ENCODE measurements at regions not wholly inside any gene's neighbourhood (a gene's known extent, or its start where the extent isn't known, plus 50 kb on each side); places are given as distances from the start of the nearest gene placed in this dataset.
"Not testable (repeated sequence)": the region's sequence is repeated elsewhere in the genome, so short reads cannot be mapped to it uniquely, and the experiment has no call there.

DNA sequence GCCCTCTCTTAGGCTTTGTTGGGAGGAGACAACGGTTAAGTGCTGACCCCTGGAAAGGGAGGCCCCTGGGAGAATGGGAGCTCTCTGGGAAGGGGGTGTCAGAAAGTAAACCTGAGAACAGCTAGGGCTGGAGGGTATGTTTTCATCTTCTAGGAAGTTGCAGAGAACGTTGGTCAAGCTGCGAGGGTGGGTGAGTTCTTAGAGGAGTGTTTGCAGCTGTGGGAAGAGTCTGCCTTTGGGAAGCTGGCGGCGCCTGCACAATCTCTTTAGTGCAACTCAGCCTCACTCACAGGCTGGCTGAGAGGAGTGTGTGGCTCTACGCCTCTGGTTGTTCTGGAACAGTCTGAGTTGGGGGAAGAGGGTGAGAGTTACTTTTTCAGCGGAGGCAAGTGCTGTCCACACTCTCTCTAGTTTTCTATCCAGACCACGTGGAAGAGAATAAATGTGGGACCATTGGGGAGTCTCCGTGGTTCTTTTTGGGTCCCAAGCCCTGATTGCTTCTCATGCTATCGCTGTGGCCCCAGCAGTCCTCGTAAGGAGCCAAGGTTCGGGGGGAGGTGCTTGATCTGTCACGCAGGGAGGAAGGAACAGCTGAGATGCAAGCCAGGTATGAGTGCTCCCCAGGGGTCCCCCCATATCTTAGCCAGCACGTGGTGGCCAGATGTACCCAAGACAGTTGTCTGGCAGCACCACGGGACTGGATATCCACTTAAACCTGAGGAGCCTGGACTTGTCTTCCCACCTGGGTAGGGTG lies 237.2 kb downstream of the BUB3 start:
- Histone ChIP-seq H3K36me3 (ENCODE audit: control insufficient read depth, insufficient read depth, low read length) (no peaks in the 10 kb centered on the region), H3K27ac (ENCODE audit: low read depth, low read length, severe bottlenecking) (no peak overlapping the region), H3K4me3 (ENCODE audit: extremely low read depth, insufficient read depth, low read length, poor library complexity, severe bottlenecking) (no peak overlapping the region), H3K9me3 (ENCODE audit: control insufficient read depth, low read length) (peaks cover 10% of the 10 kb centered on the region), H3K4me1 (ENCODE audit: control insufficient read depth, insufficient read depth, low read length, poor library complexity, severe bottlenecking) (no peaks in the 10 kb centered on the region)
- WGBS, 2 experiments (ENCODE audit: insufficient coverage in 2 of 2) = 83 to 88% methylated on average over 12 to 13 of the region's 15 CpGs

GRCh38 chr10:123392182-123392963 lies 238.2 kb downstream of the BUB3 start:
- 82 to 93% methylated on average over 6 of the region's 6 CpGs for WGBS, 2 experiments (ENCODE audit: insufficient coverage in 2 of 2)
- Histone ChIP-seq H3K27ac (ENCODE audit: low read depth, low read length, severe bottlenecking) (no peak overlapping the region), H3K9me3 (ENCODE audit: control insufficient read depth, low read length) (peaks cover 10% of the 10 kb centered on the region), H3K4me1 (ENCODE audit: control insufficient read depth, insufficient read depth, low read length, poor library complexity, severe bottlenecking) (no peaks in the 10 kb centered on the region), H3K36me3 (ENCODE audit: control insufficient read depth, insufficient read depth, low read length) (no peaks in the 10 kb centered on the region), H3K4me3 (ENCODE audit: extremely low read depth, insufficient read depth, low read length, poor library complexity, severe bottlenecking) (no peak overlapping the region)

DNA sequence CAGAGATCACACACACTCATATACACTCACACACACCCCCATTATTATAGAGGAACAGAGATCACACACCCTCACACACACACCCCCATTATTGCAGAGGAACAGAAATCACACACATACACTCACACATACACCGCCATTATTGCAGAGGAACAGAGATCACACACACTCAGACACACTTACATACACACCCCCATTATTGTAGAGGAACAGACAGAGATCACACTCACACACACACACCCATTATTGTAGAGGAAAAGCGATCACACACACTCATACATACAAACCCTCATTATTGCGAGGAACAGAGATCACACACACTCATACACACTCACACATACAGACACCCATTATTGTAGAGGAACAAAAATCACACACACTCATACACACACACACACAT lies 239.0 kb downstream of the BUB3 start:
- H3K27ac ChIP-seq (ENCODE audit: low read depth, low read length, severe bottlenecking) = no peak overlapping the region
- no peaks in the 10 kb centered on the region for H3K36me3 ChIP-seq (ENCODE audit: control insufficient read depth, insufficient read depth, low read length)
- H3K4me1 ChIP-seq (ENCODE audit: control insufficient read depth, insufficient read depth, low read length, poor library complexity, severe bottlenecking) = no peaks in the 10 kb centered on the region
- 83 to 96% methylated on average over 3 of the region's 3 CpGs for WGBS, 2 experiments (ENCODE audit: insufficient coverage in 2 of 2)
- no peak overlapping the region for H3K4me3 ChIP-seq (ENCODE audit: extremely low read depth, insufficient read depth, low read length, poor library complexity, severe bottlenecking)
- H3K9me3 ChIP-seq (ENCODE audit: control insufficient read depth, low read length) = peaks cover 9% of the 10 kb centered on the region

DNA sequence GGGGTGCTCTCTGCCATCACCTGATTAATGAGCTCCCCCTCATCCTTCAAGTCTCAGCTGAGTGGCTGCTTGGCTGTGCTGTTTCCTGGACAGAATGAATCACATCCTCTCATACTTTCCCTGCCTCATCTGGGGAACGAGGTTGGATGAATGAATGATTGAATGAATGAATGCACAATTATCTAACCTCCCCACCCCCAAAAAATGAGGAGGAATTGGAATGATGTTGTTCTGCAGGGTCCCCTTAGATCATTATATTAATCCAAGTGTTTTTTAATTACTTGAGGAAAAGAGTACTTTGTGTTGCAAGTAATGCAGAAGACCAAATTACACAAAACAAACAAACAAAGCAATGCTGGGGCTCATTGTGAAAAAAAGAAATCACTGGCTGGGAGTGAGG lies 240.2 kb downstream of the BUB3 start:
- Histone ChIP-seq H3K9me3 (ENCODE audit: control insufficient read depth, low read length) (no peaks in the 10 kb centered on the region), H3K36me3 (ENCODE audit: control insufficient read depth, insufficient read depth, low read length) (no peaks in the 10 kb centered on the region), H3K4me1 (ENCODE audit: control insufficient read depth, insufficient read depth, low read length, poor library complexity, severe bottlenecking) (no peaks in the 10 kb centered on the region), H3K4me3 (ENCODE audit: extremely low read depth, insufficient read depth, low read length, poor library complexity, severe bottlenecking) (no peak overlapping the region), H3K27ac (ENCODE audit: low read depth, low read length, severe bottlenecking) (no peak overlapping the region)
- WGBS, 2 experiments (ENCODE audit: insufficient coverage in 2 of 2) = no CpG with 5 or more reads among the region's 1 CpG

- H3K9me3 ChIP-seq (ENCODE audit: control insufficient read depth, low read length); H3K27ac ChIP-seq (ENCODE audit: low read depth, low read length, severe bottlenecking); H3K4me3 ChIP-seq (ENCODE audit: extremely low read depth, insufficient read depth, low read length, poor library complexity, severe bottlenecking); H3K4me1 ChIP-seq (ENCODE audit: control insufficient read depth, insufficient read depth, low read length, poor library complexity, severe bottlenecking); H3K36me3 ChIP-seq (ENCODE audit: control insufficient read depth, insufficient read depth, low read length): not testable (repeated sequence)
- WGBS, 2 experiments (ENCODE audit: insufficient coverage in 2 of 2) = 88 to 100% methylated on average over 1 to 2 of the region's 4 CpGs
Measured at GRCh38 chr10:123395234-123395633, 241.0 kb downstream of the BUB3 start.

GRCh38 chr10:123395906-123396305 lies 241.7 kb downstream of the BUB3 start:
- Histone ChIP-seq H3K36me3 (ENCODE audit: control insufficient read depth, insufficient read depth, low read length) (no peaks in the 10 kb centered on the region), H3K4me3 (ENCODE audit: extremely low read depth, insufficient read depth, low read length, poor library complexity, severe bottlenecking) (no peak overlapping the region), H3K9me3 (ENCODE audit: control insufficient read depth, low read length) (no peaks in the 10 kb centered on the region), H3K27ac (ENCODE audit: low read depth, low read length, severe bottlenecking) (no peak overlapping the region), H3K4me1 (ENCODE audit: control insufficient read depth, insufficient read depth, low read length, poor library complexity, severe bottlenecking) (no peaks in the 10 kb centered on the region)
- WGBS, 2 experiments (ENCODE audit: insufficient coverage in 2 of 2) = 91 to 93% methylated on average over 4 to 6 of the region's 6 CpGs

- 84 to 89% methylated on average over 1 to 3 of the region's 4 CpGs for WGBS, 2 experiments (ENCODE audit: insufficient coverage in 2 of 2)
- no peaks in the 10 kb centered on the region for H3K4me1 ChIP-seq (ENCODE audit: control insufficient read depth, insufficient read depth, low read length, poor library complexity, severe bottlenecking)
- no peak overlapping the region for H3K4me3 ChIP-seq (ENCODE audit: extremely low read depth, insufficient read depth, low read length, poor library complexity, severe bottlenecking)
- H3K36me3 ChIP-seq (ENCODE audit: control insufficient read depth, insufficient read depth, low read length) = no peaks in the 10 kb centered on the region
- H3K9me3 ChIP-seq (ENCODE audit: control insufficient read depth, low read length) = no peaks in the 10 kb centered on the region
- no peak overlapping the region for H3K27ac ChIP-seq (ENCODE audit: low read depth, low read length, severe bottlenecking)
Measured at GRCh38 chr10:123398180-123398591, 244.0 kb downstream of the BUB3 start.

DNA sequence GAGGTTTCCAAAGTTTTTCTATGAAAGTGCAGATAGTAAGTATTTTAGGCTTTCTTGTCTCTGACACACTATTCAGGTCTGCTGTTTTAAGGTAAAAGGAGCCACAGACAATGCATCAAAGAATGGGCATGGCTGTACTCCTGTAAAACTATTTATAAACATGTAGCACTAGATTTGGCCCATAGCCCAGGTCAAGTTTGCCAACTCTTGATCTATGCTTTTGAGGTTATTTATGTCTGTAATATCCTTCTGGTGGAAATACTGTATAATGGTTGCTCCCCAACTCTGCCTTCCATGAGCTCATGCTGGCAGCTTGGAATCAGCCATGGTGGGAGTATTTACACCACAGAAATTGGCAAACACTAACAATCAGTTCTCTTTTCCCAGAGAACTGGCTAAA lies 244.6 kb downstream of the BUB3 start:
- H3K27ac ChIP-seq (ENCODE audit: low read depth, low read length, severe bottlenecking) = no peak overlapping the region
- H3K36me3 ChIP-seq (ENCODE audit: control insufficient read depth, insufficient read depth, low read length) = no peaks in the 10 kb centered on the region
- H3K4me3 ChIP-seq (ENCODE audit: extremely low read depth, insufficient read depth, low read length, poor library complexity, severe bottlenecking) = no peak overlapping the region
- H3K4me1 ChIP-seq (ENCODE audit: control insufficient read depth, insufficient read depth, low read length, poor library complexity, severe bottlenecking) = no peaks in the 10 kb centered on the region
- no peaks in the 10 kb centered on the region for H3K9me3 ChIP-seq (ENCODE audit: control insufficient read depth, low read length)

DNA sequence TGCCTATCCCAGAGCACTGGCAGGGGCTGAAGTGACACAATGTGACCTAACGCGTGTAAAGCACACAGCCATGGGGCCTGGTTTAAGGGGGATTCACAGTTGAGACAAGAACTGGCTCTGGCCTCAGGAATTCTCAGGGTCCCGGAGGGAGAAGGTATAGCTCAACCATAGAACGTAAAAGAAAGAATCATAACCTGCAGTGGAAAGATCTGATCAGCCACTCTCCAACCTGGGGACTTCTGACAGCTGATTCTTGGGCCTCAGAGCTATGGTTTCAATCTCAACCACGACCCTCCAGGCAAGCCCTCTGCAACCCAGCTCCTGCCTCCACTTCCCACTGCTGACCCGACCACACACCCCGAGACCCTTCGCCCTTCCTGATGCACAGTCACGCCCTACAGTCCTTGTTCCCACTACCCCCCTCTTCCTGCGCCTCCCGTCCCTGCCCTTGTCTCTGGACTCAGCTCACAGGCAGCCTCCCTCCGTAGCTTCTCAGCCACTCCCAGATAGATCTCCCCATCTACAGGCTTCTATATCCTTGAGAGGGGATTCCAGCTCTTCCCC lies 245.2 kb downstream of the BUB3 start:
- Histone ChIP-seq H3K27ac (ENCODE audit: low read depth, low read length, severe bottlenecking) (no peak overlapping the region), H3K9me3 (ENCODE audit: control insufficient read depth, low read length) (peaks cover 2% of the 10 kb centered on the region), H3K4me3 (ENCODE audit: extremely low read depth, insufficient read depth, low read length, poor library complexity, severe bottlenecking) (no peak overlapping the region), H3K4me1 (ENCODE audit: control insufficient read depth, insufficient read depth, low read length, poor library complexity, severe bottlenecking) (no peaks in the 10 kb centered on the region), H3K36me3 (ENCODE audit: control insufficient read depth, insufficient read depth, low read length) (no peaks in the 10 kb centered on the region)
- WGBS, 2 experiments (ENCODE audit: insufficient coverage in 2 of 2) = 87 to 93% methylated on average over 10 to 12 of the region's 12 CpGs

- H3K9me3 ChIP-seq (ENCODE audit: control insufficient read depth, low read length) = peaks cover 6% of the 10 kb centered on the region
- H3K4me3 ChIP-seq (ENCODE audit: extremely low read depth, insufficient read depth, low read length, poor library complexity, severe bottlenecking) = no peak overlapping the region
- no peaks in the 10 kb centered on the region for H3K4me1 ChIP-seq (ENCODE audit: control insufficient read depth, insufficient read depth, low read length, poor library complexity, severe bottlenecking)
- WGBS, 2 experiments (ENCODE audit: insufficient coverage in 2 of 2) = 78 to 86% methylated on average over 1 to 2 of the region's 3 CpGs
- H3K27ac ChIP-seq (ENCODE audit: low read depth, low read length, severe bottlenecking) = no peak overlapping the region
- no peaks in the 10 kb centered on the region for H3K36me3 ChIP-seq (ENCODE audit: control insufficient read depth, insufficient read depth, low read length)
Measured at GRCh38 chr10:123402021-123402420, 247.8 kb downstream of the BUB3 start.

- 87 to 92% methylated on average over 5 of the region's 5 CpGs for WGBS, 2 experiments (ENCODE audit: insufficient coverage in 2 of 2)
- H3K27ac ChIP-seq (ENCODE audit: low read depth, low read length, severe bottlenecking) = no peak overlapping the region
- no peaks in the 10 kb centered on the region for H3K4me1 ChIP-seq (ENCODE audit: control insufficient read depth, insufficient read depth, low read length, poor library complexity, severe bottlenecking)
- no peaks in the 10 kb centered on the region for H3K36me3 ChIP-seq (ENCODE audit: control insufficient read depth, insufficient read depth, low read length)
- no peak overlapping the region for H3K4me3 ChIP-seq (ENCODE audit: extremely low read depth, insufficient read depth, low read length, poor library complexity, severe bottlenecking)
- H3K9me3 ChIP-seq (ENCODE audit: control insufficient read depth, low read length) = peaks cover 6% of the 10 kb centered on the region
Measured at GRCh38 chr10:123402656-123403055, 248.5 kb downstream of the BUB3 start.

Measured in mesodermal cell (in vitro differentiated cells).